SK-N-SH treated with all-trans-retinoic acid at 6 μM for 48 hours (cell line): ENCODE measurements at regions not wholly inside any gene's neighbourhood (a gene's known extent, or its start where the extent isn't known, plus 50 kb on each side); places are given as distances from the start of the nearest gene placed in this dataset.
"Not testable (repeated sequence)": the region's sequence is repeated elsewhere in the genome, so short reads cannot be mapped to it uniquely, and the experiment has no call there.

ENCODE experiments used
- TCF4 ChIP-seq: fragments of 250-450 bp; sonication (Bioruptor Pico); IDR thresholded peaks from 2 replicates; pipeline ENCODE4 v1.8.0; 2021; ENCODE audit warnings: mild to moderate bottlenecking, moderate library complexity, borderline replicate concordance
- ZFP3 ChIP-seq: fragments of 250-450 bp; sonication (Bioruptor Pico); IDR thresholded peaks from 2 replicates; pipeline ENCODE4 v1.5.0; 2020; ENCODE audit warnings: mild to moderate bottlenecking, moderate library complexity
- ZFP30 ChIP-seq: fragments of 450-650 bp; formaldehyde crosslinking; IDR thresholded peaks from 2 replicates; pipeline ENCODE4 v1.5.0; 2022; ENCODE audit warnings: mild to moderate bottlenecking, moderate library complexity
- ZNF70 ChIP-seq: fragments of 450-650 bp; formaldehyde crosslinking; IDR thresholded peaks from 2 replicates; pipeline ENCODE4 v1.5.0; 2020; ENCODE audit warnings: mild to moderate bottlenecking, moderate library complexity
- TF ChIP-seq, protein P1 (sequence below): fragments of 250-450 bp; sonication (Bioruptor Pico); IDR thresholded peaks from 2 replicates; pipeline ENCODE4 v1.8.0; 2020; ENCODE audit warnings: mild to moderate bottlenecking, moderate library complexity, borderline replicate concordance
- TF ChIP-seq, protein P2 (sequence below): fragments of 250-450 bp; sonication (Bioruptor Pico); IDR thresholded peaks from 2 replicates; pipeline ENCODE4 v1.5.1; 2020; ENCODE audit warnings: low read depth, mild to moderate bottlenecking, moderate library complexity
- TF ChIP-seq, protein P3 (sequence below): fragments of 250-450 bp; sonication (Bioruptor Pico); IDR thresholded peaks from 2 replicates; pipeline ENCODE4 v1.5.0; 2020; ENCODE audit warnings: mild to moderate bottlenecking, moderate library complexity

DNA sequence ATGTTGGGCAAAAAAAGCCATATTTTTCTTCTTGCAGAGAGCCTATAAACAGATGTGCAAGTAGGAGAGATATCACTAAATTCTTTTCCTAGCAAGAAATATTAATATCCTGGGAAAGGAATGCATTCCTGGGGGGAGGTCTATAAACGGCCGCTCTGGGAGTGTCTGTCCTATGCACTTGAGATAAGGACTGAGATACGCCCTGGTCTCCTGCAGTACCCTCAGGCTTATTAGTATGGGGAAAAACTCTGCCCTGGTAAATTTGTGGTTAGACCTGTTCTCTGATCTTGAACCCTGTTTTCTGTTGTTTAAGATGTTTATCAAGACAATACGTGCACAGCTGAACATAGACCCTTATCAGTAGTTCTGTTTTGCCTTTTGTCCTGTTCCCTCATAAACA, 177.8 kb upstream of the PAQR3 start:
- TF ChIP-seq, protein P1, sequence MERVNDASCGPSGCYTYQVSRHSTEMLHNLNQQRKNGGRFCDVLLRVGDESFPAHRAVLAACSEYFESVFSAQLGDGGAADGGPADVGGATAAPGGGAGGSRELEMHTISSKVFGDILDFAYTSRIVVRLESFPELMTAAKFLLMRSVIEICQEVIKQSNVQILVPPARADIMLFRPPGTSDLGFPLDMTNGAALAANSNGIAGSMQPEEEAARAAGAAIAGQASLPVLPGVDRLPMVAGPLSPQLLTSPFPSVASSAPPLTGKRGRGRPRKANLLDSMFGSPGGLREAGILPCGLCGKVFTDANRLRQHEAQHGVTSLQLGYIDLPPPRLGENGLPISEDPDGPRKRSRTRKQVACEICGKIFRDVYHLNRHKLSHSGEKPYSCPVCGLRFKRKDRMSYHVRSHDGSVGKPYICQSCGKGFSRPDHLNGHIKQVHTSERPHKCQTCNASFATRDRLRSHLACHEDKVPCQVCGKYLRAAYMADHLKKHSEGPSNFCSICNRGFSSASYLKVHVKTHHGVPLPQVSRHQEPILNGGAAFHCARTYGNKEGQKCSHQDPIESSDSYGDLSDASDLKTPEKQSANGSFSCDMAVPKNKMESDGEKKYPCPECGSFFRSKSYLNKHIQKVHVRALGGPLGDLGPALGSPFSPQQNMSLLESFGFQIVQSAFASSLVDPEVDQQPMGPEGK (CRISPR knock-in tag) = not testable (repeated sequence)
- TF ChIP-seq TCF4 (CRISPR knock-in tag); ZFP30; ZFP3 (CRISPR knock-in tag); ZNF70 (CRISPR knock-in tag): not testable (repeated sequence)
- TF ChIP-seq, protein P2, sequence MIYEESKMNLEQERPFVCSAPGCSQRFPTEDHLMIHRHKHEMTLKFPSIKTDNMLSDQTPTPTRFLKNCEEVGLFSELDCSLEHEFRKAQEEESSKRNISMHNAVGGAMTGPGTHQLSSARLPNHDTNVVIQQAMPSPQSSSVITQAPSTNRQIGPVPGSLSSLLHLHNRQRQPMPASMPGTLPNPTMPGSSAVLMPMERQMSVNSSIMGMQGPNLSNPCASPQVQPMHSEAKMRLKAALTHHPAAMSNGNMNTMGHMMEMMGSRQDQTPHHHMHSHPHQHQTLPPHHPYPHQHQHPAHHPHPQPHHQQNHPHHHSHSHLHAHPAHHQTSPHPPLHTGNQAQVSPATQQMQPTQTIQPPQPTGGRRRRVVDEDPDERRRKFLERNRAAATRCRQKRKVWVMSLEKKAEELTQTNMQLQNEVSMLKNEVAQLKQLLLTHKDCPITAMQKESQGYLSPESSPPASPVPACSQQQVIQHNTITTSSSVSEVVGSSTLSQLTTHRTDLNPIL = not testable (repeated sequence)
- TF ChIP-seq, protein P3, sequence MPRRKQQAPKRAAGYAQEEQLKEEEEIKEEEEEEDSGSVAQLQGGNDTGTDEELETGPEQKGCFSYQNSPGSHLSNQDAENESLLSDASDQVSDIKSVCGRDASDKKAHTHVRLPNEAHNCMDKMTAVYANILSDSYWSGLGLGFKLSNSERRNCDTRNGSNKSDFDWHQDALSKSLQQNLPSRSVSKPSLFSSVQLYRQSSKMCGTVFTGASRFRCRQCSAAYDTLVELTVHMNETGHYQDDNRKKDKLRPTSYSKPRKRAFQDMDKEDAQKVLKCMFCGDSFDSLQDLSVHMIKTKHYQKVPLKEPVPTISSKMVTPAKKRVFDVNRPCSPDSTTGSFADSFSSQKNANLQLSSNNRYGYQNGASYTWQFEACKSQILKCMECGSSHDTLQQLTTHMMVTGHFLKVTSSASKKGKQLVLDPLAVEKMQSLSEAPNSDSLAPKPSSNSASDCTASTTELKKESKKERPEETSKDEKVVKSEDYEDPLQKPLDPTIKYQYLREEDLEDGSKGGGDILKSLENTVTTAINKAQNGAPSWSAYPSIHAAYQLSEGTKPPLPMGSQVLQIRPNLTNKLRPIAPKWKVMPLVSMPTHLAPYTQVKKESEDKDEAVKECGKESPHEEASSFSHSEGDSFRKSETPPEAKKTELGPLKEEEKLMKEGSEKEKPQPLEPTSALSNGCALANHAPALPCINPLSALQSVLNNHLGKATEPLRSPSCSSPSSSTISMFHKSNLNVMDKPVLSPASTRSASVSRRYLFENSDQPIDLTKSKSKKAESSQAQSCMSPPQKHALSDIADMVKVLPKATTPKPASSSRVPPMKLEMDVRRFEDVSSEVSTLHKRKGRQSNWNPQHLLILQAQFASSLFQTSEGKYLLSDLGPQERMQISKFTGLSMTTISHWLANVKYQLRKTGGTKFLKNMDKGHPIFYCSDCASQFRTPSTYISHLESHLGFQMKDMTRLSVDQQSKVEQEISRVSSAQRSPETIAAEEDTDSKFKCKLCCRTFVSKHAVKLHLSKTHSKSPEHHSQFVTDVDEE (CRISPR knock-in tag) = not testable (repeated sequence)
